GM10266 (cell line): ENCODE measurements at regions not wholly inside any gene's neighbourhood (a gene's known extent, or its start where the extent isn't known, plus 50 kb on each side); places are given as distances from the start of the nearest gene placed in this dataset.

Experiments
- DNase-seq: peaks from one replicate; pipeline ENCODE4 v3.0.0; 2012; ENCODE audit errors: extremely low spot score
- CTCF ChIP-seq: IDR thresholded peaks from 2 replicates; pipeline ENCODE4 v1.5.1; 2012; ENCODE audit warnings: mild to moderate bottlenecking, low read depth; ENCODE audit not compliant: control insufficient read depth, insufficient read depth; ENCODE audit errors: missing control alignments

DNA sequence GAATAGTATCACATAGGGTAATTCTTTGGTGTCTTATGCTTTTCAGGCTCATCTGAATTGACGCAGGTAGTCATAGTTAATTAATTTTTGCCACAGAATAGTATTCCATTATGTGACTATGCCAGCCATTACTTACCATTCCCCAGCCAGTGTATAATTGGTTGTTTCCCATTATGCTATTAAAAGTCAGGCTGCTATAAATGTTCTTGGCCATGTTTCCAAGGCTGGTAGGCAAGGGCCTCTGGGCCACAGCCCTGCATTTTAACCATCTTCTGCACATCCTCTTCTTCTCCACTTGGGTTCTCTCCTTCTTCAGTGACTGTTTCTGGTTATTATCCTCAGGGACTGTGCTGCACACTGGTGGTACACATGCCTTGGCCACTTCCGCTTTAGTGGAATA is 190.9 kb downstream of the ADAMTS15 start:
- no peak for TF ChIP-seq CTCF
- DNase-seq = no peak

- no peak for DNase-seq
- no peak for TF ChIP-seq CTCF
Measured at GRCh38 chr11:130640526-130640925, 192.1 kb downstream of the ADAMTS15 start.

- TF ChIP-seq CTCF = no peak
Measured at GRCh38 chr11:130641876-130642275, 193.4 kb downstream of the ADAMTS15 start.

DNA sequence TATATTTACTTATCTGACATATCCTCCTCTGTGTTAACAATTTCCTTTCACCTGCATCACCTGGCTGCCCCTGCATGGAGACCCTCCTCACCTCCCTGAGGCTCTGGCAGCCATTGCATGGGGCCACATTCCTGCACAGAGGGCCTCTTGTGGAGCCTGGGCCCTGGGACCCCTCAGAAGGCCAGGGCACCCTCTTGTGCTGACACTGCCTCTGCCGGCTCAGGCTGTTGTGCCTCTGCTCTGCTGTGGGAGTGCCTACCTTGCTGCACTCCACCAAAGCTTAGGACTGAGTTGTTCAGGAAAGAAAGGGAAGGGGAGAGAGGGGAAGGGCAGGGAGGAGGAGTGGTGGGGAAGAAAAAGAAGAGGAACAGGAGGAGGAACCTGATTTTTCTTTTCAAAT is 194.5 kb downstream of the ADAMTS15 start:
- no peak for DNase-seq
- no peak for TF ChIP-seq CTCF

More at GRCh38 chr11:130641876-130642275, 193.4 kb downstream of the ADAMTS15 start:
- no peak for DNase-seq

DNA sequence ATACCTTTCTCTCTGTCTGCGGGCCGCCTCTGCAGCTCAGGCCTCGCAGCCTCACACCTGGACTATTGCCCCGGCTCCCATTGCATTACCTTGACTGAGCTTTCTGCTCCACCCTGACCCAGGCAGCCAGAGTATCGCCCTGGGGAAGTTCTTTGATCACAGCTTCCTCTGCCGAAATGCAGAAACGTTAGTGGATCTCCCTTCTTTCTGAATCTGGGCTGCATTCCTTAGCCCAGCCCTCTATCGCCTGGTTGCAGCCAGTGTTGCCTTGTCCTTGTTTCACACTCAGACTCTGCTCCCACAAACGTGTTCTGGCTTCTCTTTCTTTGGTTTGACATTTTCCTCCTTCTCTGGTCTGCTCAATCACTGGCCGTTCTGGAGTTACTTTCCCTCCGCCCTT is 195.7 kb downstream of the ADAMTS15 start:
- TF ChIP-seq CTCF = no peak
- DNase-seq = no peak

DNA sequence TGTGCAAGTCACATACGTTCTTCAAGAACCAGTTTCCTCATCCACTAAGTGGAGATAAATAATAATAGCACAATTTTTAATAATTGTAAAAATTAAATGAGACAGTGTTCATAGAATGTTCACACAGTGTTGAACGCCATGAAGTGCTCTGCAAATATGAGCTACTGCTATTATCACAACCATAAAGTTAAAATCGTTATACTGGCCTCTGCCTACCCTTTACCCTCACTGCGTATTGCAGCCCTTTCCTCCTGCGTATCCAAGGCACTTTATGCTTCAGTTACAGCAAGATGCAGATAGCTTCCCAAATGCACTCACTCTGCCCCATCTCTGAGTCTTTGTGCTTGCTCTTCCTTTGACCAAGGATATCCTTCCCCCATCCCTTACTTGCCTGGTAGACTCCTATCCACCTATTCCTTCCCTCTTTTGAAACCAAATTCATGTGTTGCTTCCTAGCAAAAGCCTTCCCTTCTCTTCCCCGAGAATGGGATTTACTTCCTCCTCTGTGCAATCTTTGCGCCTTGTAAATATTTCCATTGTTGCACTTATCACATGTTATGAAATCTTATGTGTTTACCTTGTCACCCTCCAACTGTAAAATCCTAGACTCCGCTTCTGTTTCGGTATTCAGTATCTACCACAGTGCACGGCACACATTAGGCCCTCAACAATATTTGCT is 196.9 kb downstream of the ADAMTS15 start:
- no peak for DNase-seq
- no peak for TF ChIP-seq CTCF

DNA sequence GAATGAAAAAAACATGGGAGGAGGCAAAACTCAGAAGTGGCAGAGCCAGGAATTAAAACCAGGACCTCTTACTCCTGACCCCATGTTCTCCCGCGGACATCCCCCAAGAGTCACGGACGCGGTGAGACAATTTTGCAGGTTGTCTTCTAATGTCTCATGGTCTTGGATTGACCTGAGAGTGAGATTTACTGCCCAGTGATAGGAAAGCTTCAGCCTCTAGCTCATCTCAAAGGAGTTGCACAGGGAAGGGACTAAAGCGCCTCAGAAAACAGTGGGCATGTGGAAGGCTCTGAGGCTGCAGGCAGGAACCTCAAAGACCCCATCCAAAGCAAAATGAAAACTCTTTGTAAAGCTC is 197.4 kb downstream of the ADAMTS15 start:
- DNase-seq = no peak
- no peak for TF ChIP-seq CTCF
